AG20443 (cell line): ENCODE measurements at regions not wholly inside any gene's neighbourhood (a gene's known extent, or its start where the extent isn't known, plus 50 kb on each side); places are given as distances from the start of the nearest gene placed in this dataset.

Experiments used
- DNase-seq: peaks from one replicate; pipeline ENCODE4 v3.0.0; 2012; ENCODE audit warnings: low spot score, mixed read lengths

DNA sequence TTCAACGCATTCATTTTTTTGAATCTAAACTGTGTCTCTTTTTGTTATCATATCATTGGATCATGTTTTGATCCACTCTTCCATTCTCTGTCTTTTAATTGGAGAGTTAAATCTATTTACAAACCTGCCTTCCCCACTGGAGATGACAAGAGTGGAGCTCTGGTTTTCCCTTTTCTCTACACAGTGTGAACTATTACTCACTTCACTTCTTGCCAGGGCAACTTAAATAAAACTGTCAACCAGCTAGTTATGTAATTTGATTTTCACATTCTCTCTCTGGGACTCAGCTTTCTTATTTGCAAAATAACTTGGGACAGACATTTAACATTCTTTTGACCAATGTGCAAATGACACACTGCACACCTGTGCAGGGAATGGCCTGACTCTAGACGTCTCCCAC lies 230.8 kb upstream of the CST7 start:
- no peak for DNase-seq

DNA sequence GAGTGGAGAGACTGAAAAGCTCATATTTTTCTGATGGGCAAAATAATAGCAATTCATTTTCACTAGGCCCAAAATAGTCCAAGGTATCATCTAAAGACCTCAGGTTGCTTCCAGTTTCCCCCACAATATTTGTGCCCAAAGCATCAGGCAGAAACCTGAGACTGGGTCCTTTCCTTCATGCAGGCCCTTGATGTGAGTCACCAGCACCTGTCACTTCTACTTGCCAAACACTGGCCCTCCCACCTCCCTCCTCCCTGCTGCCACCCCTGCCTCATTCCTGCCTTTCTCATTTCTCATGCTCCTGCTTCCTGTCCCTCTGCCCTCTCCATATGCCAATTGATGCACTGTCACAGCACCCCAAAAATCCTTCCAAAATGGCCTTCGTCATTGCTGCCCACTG lies 230.4 kb upstream of the CST7 start:
- no peak for DNase-seq

DNA sequence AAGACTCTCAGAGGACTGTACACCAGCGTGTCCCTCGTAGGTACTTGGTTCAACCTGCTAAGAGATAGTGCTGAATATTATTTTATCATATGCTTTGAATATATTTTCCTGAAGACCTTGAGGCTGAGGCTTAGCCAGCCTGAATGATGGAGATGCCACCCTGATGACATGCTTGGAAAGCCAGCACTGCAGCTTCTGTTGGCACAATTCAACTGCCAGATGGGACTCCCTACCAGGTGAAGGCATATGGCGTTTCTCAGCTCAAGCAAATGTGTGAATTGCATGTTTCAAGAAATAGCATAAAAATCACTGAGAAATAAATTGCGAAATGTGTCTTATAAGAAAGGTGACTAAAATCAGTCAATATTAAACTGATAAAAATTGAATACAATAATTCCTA lies 228.1 kb upstream of the CST7 start:
- DNase-seq = no peak

- no peak for DNase-seq
Observed at GRCh38 chr20:24721891-24722568, 227.0 kb upstream of the CST7 start.

GRCh38 chr20:24722586-24722985 lies 226.5 kb upstream of the CST7 start:
- no peak for DNase-seq

- no peak for DNase-seq
Observed at GRCh38 chr20:24723186-24723585, 225.9 kb upstream of the CST7 start.

DNA sequence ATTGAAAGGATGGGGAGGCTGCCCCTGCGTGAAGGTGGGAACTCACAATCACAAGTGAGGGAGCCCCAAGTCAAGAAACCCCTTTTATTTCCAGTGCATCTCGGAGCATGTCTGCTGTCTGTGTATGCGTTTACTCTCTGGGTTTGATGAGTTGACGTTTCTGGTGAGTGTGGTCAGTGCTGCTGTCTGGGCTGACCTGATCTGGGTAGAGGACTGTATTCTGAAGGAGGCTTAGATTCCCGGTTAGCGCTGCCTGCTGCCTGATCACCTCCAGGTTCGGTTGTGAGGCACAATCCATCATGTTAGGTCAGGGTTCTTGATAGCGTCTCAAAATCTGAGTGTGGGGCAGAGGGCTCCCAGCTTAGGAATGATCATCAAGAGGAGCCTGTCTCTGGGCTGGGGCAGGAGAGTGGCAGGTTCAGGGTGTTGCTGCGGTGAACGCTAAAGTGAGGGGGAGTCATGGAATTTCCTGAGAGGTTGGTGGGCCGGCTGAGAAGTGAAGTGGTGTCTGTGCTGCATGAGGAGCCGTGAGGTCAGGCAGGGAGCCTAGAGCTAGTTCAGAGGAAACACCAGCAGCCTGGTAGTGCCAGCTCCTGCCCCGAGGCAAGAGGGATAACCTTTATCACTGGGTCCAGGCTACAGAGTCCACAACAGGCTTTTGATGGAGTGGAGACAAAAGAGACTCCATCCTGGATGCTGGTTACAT lies 225.3 kb upstream of the CST7 start:
- no peak for DNase-seq

DNA sequence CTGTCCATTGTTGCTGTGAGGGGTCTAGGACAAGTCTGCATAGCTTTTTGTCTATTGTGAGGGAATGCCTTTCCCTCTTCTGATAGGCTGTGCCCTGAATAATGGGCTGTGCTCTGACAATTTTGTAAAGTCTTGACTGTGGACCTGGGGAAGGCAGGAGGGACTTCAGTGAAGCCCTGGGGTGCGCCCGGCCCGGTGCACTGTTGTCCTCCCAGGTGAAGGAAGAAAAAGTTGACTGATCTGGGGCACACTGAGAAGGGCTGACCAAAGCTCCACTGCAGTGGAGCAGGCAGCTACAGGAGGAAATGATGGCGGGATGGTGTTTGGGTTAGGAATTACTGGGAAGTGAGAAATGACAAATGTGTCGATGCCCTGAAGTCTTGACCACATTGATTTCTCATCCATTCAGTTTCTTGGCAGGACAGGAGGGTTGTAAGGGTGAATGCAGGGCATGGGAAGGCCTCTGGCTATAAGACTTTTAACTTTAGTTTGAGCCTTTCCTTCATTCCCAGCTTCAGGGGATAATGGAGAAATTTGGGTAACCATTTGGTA lies 224.0 kb upstream of the CST7 start:
- no peak for DNase-seq

DNA sequence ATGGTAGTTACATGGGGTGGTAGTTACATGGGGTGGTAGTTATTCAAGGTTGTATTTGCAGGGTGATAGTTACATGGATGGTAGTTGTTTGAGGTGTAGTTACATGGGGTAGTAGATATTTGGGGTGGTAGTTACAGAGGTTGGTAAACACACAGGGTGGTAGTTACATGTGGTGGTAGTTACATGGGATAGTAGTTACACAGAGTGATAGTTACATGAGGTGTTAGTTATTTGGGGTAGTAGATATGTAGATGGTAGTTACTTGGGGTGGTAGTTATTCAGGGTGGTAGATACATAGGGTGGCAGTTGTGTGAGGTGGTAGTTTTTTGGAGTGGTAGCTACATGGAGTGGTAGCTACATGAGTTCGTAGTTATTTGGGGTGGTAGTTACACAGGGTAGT lies 221.3 kb upstream of the CST7 start:
- no peak for DNase-seq

DNA sequence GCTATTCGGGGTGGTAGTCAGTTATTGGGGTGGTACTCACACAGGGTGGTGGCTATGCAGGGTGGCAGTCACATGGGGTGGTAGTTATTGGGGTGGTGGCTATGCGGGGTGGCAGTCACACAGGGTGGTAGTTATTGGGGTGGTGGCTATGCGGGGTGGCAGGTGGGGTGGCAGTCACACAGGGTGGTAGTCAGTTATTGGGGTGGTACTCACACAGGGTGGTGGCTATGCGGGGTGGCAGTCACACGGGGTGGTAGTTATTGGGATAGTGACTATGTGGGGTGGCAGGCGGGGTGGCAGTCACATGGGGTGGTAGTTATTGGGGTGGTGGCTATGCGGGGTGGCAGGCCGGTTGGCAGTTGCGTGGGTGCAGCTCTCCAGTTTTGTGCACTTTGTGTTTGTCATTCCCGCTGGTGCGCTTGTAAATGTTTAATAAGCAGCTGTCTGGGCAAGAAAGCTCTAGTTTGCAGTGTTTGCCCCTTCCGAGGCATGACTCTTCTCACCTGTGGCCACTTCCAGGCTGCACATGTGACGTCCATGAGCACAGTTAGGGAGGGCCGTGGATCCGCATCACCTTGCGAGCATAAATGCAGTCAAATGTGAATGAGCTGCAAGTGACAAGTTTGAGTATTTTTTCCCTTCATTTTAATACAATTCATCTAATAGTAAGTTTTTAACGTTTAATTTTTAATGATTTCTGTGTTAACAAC lies 219.0 kb upstream of the CST7 start:
- DNase-seq = no peak

GRCh38 chr20:24730750-24731149 lies 218.3 kb upstream of the CST7 start:
- DNase-seq = no peak

DNA sequence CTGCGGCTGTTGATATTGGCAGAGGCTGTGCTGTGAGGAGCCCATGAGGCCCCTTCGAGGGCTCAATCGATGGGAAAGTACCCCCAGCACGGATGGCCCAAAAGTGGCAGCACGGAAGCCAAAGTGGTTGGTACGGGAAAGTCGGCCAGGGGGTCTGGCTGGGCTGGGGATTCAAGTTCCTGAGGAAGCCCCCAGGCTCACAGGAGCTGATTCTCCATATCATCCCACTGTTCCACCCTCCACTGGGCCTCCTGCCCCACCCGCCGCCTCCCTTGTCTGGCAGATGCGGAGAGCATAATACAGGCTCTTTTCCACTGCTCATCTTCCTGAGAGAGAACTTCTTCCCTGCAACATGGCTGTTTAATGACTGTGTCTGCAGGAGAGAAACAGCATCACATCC lies 217.8 kb upstream of the CST7 start:
- DNase-seq = no peak

DNA sequence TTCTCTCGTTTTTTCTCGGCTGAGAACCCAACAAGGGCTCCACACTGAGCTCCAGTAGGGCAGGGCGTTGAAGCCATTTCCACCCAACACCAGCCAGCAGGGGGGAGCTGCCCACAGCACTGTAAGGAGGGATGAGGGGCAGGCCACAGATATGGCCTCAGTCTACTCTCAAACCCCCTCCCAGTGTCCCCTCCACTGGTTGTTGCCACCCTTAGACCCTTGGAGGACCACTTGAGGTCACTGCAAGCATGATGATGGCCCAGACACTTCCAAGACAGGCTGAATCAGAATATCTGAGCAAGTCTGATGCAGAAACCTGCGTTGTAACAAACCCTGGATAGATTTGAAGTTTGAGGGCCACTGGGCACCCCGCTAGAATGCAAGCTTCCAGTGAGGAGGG lies 217.0 kb upstream of the CST7 start:
- DNase-seq = no peak

GRCh38 chr20:24732599-24732998 lies 216.5 kb upstream of the CST7 start:
- no peak for DNase-seq

DNA sequence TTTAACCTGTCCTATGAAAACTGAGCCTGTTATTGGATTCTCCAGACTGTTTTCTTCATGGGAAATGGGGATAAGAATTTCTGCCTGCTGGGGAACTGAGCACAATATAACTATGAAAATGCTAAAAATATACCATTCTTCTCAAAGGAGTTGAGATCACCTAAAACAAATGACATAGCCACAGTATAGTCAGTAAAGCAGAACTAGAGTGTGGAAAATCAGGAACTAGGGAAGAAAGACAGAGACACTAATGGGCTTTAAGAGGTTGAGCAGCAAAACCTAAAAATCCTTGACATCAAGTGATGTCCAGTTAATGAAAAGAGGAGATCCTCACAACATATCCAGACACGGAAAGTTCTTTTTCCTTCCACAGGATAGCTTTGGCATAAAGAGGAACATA lies 215.7 kb upstream of the CST7 start:
- DNase-seq = no peak

DNA sequence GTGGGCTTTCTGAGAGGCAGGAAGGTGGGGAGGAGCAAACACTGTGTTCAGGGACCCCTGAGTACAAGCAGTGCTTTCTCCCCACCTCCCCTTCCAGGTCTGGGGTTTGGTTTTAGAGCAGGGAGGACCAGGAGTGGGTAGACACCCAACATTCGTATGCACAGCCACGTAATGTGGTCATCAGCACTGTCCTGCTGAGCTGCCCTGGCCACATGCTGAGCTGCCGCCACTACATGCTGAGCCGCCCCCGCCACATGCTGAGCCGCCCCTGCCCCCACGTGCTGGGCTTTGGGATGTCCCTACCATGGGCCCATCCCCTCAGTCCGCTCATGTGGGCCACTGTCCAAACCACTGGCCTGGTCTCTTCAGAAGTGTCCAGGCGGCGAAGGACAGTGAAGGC lies 214.9 kb upstream of the CST7 start:
- DNase-seq = no peak

DNA sequence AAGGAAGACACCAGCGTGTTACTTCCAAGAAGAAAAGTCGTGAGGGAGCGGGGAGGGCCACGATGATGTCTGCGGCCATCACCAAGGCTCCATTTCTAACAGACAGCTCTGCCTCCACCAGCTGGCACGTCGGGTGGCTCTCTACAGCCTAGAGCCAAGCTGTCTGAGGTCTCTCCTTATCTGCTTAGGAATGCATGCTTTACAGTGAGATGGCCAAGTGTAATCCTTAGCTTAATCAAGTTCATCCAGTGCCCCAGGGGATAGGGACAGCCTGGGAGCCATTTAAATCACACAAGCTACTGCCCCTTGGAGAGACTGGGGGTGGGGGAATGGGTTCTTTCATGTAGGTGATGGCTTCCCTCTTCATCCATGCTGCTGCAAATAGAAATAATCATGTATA lies 213.8 kb upstream of the CST7 start:
- no peak for DNase-seq

- DNase-seq = no peak
Observed at GRCh38 chr20:24736131-24736843, 212.8 kb upstream of the CST7 start.

DNA sequence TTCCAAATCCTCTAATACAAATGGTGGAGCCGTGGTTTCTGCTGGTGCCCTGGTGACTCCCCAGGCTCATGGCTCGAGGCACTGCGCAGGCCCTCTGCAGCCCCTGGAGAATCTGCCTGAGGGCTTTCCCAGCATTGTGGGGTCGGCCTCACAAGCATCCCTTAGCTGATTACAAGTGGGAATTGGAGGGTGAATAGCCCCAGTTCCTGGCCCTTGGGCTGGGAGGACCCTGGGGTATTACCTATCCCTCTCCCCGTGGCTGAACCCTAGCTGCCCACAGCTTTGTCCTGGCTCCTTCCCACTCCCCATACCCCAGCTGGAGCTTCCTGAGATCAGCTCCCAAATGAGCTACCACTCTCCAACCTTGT lies 212.2 kb upstream of the CST7 start:
- no peak for DNase-seq

DNA sequence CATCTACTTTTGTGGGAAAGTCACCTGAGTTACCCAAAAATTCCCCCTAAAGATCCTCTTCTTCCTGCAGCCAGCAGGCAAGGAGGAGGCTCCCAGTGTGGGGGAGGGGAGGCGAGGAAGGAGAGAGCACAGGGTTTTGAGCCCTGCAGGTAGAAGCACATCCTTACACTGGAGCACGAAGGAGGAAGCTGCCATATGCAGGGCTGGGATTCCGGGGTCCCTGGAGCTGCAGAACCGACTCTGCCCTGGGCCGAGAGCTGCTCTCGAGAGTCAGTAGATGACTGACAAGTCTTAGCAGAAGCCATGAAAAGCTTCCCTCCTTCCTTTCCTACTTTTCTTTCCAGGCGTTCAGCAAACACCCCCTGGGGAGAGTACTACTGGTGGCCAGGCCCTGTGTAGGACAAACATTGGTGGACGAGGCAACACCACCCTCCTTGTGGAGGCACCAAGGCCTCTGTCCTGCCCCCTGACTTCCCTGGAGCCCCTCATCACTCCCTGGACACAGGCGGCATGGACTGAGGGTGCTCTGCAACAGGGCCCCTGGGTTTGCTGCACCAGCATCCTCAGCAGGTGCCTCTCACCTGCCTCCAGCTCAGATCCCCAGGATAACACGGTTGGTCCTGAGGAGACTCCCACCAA lies 211.7 kb upstream of the CST7 start:
- DNase-seq = no peak

DNA sequence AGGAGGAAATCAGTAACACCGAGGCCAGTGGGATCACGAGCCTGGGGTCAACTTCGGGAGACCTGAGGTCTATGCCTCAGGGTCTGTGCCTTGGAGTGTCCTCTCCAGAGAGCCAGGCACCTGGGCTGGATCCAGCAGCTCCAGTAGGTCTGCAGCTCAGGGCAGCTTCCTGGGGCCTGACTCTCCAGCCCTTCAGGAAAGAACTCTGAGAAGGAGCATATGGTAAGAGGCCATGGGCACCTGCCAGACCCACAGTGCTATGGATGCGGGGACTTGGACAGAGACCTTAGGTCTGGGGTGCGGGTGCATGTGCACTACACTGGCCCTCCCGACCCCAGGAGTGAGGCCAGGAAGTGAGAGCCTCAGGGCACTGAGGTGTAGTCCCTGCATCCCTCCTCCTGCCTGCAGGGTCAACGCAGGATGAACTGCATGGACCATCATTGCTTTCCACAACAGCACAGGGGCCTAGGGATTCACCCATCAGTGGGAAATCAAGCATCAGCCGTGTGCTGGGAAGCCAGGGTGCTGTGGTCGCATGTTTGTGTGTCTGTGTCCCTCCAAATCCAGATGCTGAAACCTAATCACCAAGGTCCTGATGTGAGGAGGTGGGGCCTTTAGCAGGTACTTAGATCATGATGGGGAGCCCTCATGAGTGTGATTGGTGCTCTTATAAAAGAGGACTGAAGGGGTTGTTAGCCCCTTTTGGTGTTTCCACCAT lies 210.9 kb upstream of the CST7 start:
- DNase-seq = no peak
